ENCODE measurements at regions not wholly inside any gene's neighbourhood (a gene's known extent, or its start where the extent isn't known, plus 50 kb on each side); places are given as distances from the start of the nearest gene placed in this dataset.

DNA sequence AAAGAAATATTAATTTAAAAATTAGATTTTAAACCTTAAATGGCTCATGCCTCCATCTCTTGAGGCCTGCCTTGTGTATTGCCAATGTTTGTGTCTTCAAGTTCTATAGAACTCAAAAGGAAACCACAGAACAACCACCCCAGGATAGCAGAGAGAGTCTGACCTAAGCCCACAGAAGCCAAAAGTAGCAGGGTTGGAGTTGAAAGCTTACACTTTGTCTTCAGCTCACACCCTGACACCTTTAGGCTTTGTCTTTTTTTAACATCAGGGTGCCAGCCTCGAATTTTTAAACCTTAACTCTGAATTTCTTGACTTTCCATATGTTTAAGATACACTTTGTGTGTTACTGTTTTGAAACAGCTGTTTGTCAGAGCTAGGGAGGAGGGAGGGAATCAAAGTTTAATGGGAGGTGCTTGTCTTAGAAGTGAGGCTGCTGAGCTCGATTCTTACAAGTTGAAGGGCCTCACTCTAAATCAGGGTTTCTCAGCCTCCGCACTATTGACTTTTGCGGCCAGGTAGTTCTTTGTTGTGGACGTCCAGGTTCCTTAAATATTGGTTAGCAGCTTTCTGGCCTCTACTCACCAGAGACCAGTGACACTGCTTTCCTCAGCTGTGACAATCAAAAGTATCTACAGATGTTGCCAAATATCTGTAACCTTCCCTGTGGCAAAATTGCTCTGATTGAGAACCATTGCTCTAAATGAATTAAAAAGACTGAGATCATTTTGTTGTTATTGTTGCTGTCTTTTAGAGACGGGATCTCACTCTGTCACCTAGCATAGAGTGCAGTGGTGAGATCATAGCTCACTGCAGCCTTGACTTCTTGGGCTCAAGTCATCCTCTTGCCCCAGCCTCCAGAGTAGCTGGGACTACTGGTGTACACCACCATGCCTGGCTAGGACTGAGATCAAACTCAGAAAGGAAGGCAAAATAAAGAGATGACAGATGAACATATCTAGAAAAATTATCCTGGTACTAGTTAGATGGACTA, 139.2 kb upstream of the EOMES start:
- DNase-seq (ENCODE audit: low read depth), result no peak

DNA sequence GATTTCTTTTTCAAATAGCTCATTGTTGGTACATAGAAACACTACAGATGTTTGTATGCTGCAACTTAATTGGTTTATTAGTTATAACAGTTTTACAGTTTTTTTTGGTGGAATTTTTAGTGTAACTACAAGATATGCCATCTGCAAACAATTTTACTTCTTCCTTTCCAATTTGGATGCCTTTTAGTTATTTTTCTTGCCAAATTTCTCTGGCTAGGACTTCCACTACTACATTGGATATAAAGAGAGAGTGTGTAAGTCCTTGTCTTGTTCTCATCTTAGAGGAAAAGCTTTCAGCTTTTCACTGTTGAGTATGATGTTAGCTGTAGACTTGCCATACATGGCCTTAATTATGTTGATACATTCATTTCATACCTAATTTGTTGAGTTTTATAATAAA, 143.6 kb upstream of the EOMES start:
- no peak for DNase-seq (ENCODE audit: low read depth)

DNA sequence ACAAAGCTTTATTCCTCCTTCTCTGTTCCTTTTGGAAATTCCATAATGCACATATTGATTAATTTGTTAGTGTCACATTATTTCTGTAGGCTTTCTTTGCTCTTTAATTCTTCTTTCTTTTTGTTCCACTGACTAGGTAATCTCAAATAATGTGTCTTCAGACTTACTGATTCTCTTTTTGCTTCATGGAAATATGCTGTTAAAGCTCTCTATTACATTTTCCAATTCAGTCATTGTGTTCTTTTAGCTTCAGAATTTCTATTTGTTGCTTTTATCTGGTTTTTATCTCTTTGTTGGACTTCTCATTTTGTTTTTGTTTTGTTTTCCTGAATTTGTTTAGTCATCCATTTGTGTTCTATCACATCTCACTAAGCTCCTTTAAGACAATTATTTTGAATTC, 147.0 kb upstream of the EOMES start:
- DNase-seq (ENCODE audit: low read depth), result no peak

DNA sequence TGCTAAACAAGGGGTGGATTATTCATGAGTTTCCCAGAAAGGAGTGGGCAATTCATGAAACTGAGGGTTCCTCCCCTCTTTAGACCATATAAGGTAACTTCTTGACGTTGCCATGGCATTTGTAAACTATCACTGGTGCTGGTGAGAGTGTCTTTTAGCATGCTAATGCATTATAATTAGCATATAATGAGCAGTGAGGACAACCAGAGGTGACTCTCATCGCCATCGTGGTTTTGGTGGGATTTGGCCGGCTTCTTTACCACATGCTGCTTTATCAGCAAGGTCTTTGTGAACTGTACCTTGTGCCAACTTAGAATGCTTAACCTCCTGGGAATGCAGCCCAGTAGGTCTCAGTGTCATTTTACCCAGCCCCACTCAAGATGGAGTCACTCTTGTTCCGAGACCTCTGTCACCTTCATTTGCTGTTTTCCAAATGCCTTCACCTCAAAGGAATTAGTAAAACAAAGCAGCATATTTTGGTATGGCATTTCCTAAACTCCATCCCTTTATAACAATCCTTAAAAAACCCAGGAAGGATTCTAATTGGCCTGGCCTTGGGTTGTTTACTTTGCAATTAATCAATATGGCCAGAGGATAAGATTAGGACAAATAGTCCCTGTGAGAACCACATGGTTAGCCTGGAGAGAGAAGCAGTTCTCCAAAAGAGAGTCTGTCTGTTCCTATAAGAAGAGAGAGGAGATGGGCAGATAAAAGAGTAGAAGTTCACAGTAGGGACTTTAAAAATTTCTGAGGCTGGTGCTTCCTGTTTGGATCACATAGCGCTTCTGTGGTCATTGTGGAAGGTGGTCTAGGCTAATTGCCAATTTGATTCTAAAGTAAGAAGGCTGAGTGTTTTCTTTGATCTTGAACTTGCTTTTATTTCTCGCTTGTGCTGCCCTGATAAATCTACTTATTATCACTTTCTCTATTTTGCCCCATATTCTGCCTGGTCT, 155.2 kb upstream of the EOMES start:
- no peak for DNase-seq (ENCODE audit: low read depth)

DNA sequence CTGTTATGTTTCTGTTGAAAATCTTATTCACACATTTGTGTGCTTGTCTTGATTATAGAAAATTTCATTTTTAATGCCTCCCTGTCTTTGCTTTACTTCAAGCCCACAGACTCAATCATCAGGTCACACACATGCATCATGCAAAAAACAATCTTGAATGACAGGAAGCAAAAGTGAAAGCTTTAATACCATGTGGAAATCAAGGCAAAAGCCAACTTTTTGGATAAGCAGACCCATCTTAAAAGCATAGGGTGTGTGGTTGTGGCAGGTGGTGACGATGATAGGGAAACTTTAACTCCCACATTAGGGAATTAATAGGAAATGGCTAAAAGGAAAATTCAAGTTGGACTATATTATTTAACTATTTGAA, 155.9 kb upstream of the EOMES start:
- no peak for DNase-seq (ENCODE audit: low read depth)

DNA sequence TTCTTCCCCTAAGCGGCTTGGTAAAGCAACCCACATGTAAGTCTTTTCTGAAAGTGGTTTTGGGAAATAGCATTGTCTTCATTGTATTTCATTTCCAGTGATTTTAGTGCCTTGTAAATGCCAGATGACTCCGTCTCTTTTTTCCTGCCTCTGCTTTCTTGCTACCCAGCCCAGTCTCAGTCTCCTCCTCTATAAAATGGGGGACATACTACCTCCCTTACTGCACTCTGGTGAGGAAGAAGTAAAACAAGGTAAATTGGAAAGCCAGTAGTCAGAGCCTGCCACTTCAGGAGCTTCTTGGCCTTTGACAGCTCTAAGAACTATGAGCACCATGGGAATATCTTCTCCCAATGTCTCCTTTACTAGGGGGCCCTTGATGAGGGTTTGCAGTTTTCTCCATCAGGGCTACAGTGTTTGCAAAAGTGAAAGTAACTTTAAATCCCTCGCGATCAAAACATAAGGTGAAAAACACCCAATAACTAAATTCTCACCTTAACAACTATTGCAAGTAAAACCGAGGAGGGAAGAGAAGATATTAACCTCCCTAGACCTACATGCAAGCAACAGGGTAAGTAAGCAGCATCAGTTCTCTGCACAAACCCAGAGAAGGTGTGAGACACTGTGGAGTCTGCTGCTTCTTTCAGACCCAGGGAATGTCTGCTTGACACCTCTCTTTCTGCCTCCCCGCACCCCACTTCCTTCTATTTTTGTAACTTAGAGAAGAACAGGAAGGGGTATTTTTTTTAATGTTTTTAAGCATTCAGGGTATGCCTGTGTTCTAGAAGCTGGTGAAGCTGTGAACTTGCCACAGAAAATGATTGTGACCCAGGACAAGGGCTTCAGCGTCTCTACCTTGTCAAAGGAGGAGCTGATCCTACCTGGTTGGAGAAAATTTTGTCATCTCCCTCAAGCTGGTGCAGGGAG, 159.1 kb upstream of the EOMES start:
- no peak for DNase-seq (ENCODE audit: low read depth)

DNA sequence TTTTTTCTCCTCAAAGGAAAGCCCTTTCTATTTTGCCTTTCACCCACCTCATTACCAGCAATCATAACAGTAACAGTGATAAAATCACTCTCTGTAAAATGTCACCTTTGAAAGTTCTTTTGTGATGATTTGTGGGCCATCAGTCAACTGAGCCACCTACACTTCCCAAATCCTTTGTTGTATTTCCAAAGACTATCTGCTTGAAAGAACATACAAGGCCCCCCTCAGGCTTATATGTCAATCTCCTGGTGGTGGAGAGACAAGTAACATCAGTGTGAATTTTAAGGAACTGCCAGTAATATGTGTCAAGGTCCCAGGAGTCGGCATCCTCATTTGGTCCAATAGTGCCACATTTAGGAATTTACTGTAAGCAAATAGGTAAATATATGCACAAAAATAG, 161.1 kb upstream of the EOMES start:
- DNase-seq (ENCODE audit: low read depth), result no peak

DNA sequence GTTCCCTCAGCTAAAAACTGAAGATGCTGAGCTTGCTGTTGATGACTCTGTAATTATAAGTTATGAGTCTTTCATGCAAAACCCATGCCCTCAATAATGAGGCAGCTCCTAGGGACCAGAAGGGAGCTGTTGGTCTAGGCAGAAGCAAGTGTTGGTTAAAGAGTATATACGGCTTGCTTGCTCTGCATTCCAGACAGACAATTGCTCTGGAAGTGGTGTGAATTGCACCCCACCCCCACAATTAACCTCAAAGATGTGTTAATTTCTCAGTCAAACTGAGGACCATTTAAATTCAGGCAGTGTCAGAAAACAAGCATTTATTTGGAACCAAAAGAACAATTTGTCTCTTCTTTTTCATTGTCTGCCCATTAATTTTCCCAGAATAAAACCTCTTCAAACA, 163.5 kb upstream of the EOMES start:
- DNase-seq (ENCODE audit: low read depth), result no peak

DNA sequence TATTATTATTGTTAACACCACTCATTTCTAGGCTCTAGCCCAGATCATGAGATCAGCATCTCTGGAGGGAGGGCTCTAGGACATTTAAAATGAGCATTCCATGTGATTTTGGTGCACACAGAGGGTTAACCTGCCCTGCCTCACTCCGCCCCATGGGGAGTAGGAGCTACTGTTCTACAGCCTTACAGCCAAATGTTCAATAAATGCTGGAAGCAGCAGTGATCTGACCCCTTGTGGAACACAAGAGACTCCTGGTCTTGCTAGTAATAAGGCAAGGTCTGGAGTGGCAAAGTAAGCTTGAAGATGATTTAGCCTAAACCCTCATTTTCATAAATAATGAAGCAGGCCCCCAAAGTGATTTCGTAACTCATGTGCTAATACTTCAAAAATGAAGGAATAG, 166.4 kb upstream of the EOMES start:
- DNase-seq (ENCODE audit: low read depth), result peak; percentile 6

DNA sequence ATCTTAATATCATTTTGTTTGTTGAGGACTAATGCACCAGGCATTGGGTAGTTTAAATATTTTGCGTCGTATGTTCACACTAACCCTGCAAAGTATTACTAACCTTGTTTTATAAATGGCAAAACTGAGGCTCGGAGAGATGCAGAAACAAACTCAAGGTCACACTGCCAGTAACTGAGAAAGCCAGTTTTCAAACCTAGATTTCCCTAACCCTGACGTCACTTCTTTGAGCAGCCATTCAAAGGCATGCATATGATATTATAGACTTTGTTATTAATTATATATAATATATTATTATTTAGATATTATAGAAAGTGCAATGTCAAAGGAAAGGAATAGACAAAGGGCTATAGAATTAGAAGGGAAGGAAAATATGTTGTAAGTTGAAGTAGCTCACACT, 167.6 kb upstream of the EOMES start:
- no peak for DNase-seq (ENCODE audit: low read depth)

DNA sequence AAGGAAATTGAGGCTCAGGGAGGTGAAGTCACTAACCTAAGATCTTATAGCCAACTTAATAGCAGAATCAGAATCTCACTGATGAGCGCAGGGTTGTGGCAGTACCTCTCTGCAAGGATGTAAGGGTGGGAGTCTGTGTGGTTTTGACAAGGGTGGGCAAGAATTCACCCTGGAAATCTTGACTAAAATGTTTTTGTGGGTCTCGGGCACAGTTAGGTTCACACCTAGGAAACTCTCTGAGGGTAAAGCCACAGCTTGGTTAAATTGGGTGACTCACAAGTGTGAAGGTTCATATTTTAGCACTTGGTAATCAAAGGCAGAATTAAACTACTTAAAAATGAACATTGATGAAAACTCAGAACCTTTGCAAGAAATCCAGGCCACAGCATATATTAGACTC, 178.2 kb upstream of the EOMES start:
- DNase-seq (ENCODE audit: low read depth), result no peak

DNA sequence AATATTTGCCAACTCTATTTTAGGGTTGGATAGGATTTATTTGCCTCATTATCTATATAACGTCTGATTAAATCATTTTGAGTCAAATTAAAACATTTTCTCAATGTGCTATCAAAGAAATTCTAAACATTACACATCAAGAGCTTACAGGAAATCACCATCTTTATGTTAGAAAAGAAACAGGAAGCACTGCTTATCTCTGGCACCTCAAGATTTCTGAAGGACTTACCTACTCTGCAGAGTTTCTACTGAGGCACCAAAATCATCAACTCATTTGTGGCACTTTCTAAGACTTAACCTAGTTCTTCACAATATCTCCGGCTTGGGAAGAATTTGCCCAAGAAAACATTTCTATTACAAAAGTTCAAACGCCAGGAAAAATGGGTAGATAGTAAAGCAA, 181.3 kb upstream of the EOMES start:
- DNase-seq (ENCODE audit: low read depth), result no peak

DNA sequence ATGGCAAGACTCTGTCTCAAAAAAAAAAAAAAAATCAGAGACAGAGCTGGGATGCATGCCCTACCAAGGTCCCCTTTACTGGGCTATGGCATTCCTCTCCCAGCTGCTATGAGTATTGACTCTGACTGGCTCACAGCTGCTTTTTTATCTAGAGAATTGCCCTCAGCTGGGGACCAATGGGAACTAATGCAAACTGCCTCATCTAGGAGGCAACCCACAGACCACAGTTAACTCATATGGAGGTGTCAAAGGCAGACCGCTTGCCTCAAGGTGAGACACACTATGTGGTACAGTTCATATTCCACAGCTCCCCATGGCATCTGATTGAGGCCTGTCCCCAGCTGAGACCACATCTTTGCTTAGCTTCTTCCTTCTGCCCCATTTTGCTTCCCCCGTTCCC, 183.5 kb upstream of the EOMES start:
- no peak for DNase-seq (ENCODE audit: low read depth)

DNA sequence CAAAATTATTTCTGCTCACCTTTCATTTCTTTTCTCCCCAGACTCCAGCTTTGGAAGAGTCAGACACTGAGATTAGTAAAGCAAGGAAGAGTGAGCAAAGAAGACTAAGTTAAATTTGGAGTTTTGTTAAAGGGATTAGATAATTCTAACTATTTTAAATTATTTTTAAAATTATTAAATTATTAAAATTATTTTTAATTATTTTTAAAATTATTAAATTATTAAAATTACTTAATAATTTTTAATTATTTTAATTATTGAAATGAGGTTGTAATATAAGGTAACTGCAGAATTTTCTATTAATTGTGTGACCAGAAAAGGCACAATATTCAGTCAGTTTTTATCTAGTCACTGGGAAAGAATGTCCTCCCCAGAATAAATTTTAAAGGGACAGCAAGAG, 185.0 kb upstream of the EOMES start:
- no peak for DNase-seq (ENCODE audit: low read depth)

DNA sequence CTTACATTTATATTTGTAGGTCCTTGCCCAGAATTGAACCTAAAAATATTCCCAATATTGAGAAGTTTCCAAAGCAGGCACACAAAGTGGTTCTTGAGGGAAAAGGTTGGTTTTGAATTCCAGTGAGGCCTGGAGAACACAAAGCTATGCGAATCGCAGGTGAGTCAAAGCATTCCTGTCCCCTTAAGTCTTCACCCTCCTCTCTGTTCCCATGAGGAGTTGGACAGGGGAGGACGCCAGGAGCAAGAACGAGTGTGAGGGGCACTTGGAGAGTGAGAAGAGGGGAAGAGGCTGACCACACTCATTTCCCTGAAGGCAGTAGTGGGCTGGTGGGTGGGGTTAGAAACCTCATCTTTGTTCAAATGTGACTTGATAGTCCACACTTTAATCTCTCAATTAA, 185.8 kb upstream of the EOMES start:
- DNase-seq (ENCODE audit: low read depth), result no peak

DNA sequence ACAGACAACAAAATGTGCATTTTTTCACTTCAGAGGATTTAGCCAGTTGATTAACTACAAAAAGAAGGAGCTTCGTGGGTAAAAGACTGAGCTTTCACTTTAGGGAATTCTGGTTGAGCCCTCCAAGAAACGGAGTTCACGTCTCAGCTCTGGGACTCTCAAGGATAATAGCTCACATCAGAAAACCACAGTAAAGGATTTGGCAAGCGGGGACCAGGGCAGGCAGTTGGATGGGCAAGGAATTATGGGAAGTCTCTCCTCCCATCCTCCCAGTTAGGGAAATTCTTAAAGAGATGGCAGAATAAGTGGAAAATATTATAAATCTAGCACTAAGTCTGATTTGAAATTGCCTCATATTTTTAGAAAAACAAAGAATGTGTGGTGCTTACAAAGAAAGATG, 188.3 kb upstream of the EOMES start:
- peak; percentile 36 for DNase-seq (ENCODE audit: low read depth)

DNA sequence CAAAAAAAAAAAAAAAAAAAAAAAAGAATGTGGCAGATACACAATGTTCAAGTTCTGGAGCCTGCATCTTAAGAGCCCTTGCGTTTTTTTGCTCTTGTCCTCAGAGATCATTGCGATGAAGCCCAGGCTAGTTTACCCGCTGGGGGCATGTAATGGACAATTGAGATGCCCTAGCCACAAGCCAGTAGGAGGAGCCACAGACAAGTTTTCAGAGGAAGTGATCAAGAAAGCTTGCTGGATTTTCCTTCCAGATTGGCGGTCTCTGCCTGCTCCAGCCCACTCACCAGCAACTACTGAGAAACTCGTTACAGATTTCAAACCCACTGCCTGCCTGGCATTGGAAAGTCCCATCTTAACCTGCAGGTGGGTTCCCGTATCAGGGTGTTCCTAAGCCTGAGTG, 192.1 kb upstream of the EOMES start:
- DNase-seq (ENCODE audit: low read depth), result peak; percentile 18

DNA sequence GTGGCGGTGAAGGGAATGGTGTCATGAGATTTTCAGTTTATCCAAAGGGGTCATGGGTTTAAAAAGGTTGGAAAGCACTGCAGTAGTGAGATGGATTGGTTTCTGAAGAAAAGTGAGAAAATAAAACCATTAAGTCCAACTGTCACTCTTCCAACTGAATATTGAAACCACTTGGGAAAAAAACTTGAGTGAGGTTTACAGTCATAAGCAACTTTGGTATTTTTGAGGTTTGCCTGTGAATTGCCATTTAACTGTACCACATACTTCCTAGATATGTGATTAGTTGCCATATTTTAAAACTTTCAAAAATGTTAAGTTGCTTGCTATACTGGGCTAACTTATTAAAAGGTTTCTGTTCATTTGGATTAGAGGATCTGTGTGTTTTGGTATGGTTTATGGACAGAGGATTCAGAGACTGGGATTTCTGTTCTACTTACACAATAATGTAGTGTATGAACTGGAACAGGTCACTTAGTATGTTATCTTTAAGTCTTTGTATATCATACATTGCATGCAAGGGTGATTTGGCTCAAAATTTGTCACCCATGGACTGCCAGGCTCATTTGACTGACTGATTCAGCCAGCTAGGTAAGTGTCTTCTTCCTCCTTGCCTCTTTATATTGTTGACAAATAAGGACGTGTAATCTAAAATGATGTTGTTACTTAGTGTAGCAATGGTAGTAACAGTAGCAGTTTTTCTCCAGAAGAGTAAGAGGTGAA, 201.4 kb upstream of the EOMES start:
- no peak for DNase-seq (ENCODE audit: low read depth)

DNA sequence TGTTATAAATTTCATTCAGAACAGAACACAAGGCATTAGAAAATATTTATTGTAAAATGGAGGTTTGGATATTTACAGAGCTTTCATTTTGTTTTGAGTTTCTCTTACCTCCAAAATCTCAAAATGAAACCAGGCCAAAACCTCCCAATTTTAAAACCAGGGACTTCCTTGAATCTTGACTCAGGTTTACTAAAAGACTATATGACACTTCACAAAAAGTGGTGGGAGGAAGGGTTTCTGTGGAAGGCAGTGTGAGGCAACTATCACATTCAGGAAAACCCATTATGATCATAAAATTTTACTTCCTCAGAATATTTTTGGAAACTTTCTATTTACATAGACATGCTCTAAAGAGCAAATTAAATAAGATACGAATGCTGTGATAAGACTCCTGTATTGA, 205.8 kb upstream of the EOMES start:
- no peak for DNase-seq (ENCODE audit: low read depth)

DNA sequence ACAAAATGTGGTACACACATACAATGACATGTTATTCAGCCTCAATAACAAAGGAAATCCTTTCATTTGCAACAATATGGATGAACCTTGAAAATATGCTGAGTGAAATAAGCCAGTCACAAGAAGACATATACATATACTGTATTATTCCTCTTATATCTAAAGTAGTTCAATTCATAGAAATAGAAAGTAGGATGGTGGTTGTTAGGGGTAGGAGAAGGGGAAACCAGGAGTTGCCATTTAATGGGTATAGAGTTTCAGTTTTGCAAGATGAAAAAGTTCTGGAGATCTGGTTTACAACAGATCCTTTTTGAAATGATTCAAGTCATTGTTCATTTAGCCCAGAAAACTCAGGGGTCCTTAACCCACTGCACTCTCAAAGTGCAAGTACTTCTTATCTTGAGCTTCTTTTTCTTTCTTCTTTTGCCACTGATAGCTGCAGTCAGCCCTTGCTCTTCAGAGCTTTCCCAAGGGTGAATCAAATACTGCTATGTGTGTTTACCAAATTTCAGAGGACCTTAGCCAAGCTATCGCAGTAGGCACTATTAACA, 208.0 kb upstream of the EOMES start:
- DNase-seq (ENCODE audit: low read depth), result no peak

DNA sequence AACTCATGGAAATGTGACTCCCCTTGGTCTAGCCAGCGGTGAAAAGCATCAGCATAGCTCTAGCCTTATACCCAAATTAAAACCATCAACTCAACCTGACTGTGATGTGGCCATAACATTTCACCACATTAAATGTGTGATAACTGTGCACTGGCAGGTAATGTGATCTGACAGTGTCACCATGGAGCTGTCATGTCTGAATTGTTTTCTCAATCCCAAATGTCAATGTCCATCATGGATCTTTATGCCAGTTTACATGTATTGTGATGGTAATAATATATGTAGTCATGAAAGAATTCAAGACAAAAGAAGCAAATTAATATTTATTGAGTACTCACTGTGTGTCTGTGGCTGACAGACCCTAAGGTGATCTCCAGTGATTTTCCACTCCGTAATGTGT, 213.4 kb upstream of the EOMES start:
- DNase-seq (ENCODE audit: low read depth), result no peak
